Body of pancreas (tissue), 4 donors: ENCODE measurements at regions not wholly inside any gene's neighbourhood (a gene's known extent, or its start where the extent isn't known, plus 50 kb on each side); places are given as distances from the start of the nearest gene placed in this dataset.

Source experiments
- POLR2A ChIP-seq, 3 donors: fragments of 450-650 bp; IDR thresholded peaks; one replicate each; pipeline ENCODE4 v1.6.1; 2016; ENCODE audit warnings: antibody characterized with exemption in 3 of 3, mild to moderate bottlenecking in 2 of 3
- TF ChIP-seq, protein P1 (sequence below), 7 experiments: fragments of 450-650 bp in 4 of 7; fragments of 200-600 bp in 3 of 7; sonication (generic) in 3 of 7; IDR thresholded peaks; one replicate each; pipeline ENCODE4 v1.5.1; 2016 to 2019; ENCODE audit warnings: antibody characterized with exemption in 7 of 7

DNA sequence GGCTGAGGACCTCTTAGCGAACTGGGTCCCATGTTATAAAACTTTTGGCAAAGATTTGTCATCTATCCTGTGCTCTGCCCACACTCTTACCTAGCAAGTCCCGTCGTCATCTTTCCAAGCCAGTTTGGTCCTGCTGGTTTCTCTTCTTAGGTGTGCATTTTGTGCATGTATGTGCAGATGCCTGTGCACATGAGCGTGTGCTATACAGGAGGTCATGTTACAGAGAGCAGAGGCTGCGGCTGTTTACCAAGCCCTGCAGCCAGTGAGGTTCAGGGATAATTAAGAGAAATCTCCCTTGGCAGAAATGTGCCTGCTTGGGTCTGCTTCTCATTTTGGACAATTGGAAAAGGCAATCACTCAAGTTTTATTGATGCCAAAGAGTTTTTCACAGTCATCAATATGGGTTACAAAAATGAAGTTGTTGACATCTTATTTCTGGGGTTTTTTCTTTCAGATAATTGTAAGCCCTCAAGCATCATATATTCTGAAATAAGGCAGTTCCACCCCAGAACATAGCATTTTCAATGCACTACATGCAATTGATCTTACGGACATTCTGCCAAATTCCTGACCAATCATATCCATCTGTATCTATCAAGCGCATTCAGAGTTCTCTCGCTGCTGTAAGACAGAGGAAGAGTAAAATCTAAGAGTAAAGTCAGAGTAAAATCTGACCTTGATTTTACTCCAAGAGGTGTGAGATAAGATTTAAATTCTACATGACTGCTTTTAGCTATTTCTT, 361.4 kb upstream of the ZNF32 start:
- TF ChIP-seq, protein P1, sequence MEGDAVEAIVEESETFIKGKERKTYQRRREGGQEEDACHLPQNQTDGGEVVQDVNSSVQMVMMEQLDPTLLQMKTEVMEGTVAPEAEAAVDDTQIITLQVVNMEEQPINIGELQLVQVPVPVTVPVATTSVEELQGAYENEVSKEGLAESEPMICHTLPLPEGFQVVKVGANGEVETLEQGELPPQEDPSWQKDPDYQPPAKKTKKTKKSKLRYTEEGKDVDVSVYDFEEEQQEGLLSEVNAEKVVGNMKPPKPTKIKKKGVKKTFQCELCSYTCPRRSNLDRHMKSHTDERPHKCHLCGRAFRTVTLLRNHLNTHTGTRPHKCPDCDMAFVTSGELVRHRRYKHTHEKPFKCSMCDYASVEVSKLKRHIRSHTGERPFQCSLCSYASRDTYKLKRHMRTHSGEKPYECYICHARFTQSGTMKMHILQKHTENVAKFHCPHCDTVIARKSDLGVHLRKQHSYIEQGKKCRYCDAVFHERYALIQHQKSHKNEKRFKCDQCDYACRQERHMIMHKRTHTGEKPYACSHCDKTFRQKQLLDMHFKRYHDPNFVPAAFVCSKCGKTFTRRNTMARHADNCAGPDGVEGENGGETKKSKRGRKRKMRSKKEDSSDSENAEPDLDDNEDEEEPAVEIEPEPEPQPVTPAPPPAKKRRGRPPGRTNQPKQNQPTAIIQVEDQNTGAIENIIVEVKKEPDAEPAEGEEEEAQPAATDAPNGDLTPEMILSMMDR (IDR thresholded peaks at IDR 0.05), result no peak
- no peak for TF ChIP-seq POLR2A (IDR thresholded peaks at IDR 0.05)
